ENCODE measurements at regions not wholly inside any gene's neighbourhood (a gene's known extent, or its start where the extent isn't known, plus 50 kb on each side); places are given as distances from the start of the nearest gene placed in this dataset.

DNA sequence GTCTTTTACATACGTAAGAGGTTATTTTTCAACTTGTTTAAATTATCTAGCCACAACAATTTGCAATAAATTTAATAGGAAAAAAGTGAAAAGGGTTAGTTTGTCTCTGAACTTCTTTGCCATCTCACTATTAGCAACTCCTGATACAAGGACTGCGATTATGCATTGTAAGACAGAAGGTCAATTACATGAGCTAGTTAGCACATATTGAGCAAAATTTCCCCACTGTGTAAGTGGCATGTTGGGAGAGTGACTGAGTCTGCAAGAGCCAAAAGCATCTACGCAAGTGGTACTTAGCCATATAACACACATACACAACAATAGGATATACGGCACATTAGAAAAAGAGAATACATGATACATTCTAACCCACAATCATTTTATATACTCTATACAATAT, 927.2 kb downstream of the STPG2 start:
- TF ChIP-seq CTCF (IDR thresholded peaks at IDR 0.05): no peak
- TF ChIP-seq POLR2AphosphoS5 (IDR thresholded peaks at IDR 0.05; ENCODE audit: low read depth, low read length): no peak
- no peak for TF ChIP-seq TCF7L2 (IDR thresholded peaks at IDR 0.05; ENCODE audit: low read depth, low read length)
- TF ChIP-seq REST (IDR thresholded peaks at IDR 0.05; ENCODE audit: insufficient read depth in 1 of 2, low read depth in 2 of 2, low read length in 1 of 2): no peak

All from Panc1 (cell line).